OCI-LY1 (cell line): ENCODE measurements at regions not wholly inside any gene's neighbourhood (a gene's known extent, or its start where the extent isn't known, plus 50 kb on each side); places are given as distances from the start of the nearest gene placed in this dataset.

Experiments
- EZH2 ChIP-seq: fragments of 200-600 bp; sonication (generic), shearing (Covaris generic); IDR thresholded peaks from 2 replicates; pipeline ENCODE4 v1.8.0; 2017; ENCODE audit warnings: borderline replicate concordance, mixed run types, mild to moderate bottlenecking, antibody characterized with exemption, low read length, moderate library complexity, mixed read lengths
- TF ChIP-seq, protein P1 (sequence below): fragments of 200-600 bp; sonication (generic), shearing (Covaris generic); IDR thresholded peaks from 2 replicates; pipeline ENCODE4 v1.5.1; 2017; ENCODE audit warnings: mild to moderate bottlenecking, antibody characterized with exemption, low read length, moderate library complexity, mixed read lengths

GRCh38 chr10:123470336-123470921 is 195.7 kb upstream of the GPR26 start:
- TF ChIP-seq, protein P1, sequence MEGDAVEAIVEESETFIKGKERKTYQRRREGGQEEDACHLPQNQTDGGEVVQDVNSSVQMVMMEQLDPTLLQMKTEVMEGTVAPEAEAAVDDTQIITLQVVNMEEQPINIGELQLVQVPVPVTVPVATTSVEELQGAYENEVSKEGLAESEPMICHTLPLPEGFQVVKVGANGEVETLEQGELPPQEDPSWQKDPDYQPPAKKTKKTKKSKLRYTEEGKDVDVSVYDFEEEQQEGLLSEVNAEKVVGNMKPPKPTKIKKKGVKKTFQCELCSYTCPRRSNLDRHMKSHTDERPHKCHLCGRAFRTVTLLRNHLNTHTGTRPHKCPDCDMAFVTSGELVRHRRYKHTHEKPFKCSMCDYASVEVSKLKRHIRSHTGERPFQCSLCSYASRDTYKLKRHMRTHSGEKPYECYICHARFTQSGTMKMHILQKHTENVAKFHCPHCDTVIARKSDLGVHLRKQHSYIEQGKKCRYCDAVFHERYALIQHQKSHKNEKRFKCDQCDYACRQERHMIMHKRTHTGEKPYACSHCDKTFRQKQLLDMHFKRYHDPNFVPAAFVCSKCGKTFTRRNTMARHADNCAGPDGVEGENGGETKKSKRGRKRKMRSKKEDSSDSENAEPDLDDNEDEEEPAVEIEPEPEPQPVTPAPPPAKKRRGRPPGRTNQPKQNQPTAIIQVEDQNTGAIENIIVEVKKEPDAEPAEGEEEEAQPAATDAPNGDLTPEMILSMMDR, result no peak
- TF ChIP-seq EZH2, result no peak
